AG08395 (cell line): ENCODE measurements at regions not wholly inside any gene's neighbourhood (a gene's known extent, or its start where the extent isn't known, plus 50 kb on each side); places are given as distances from the start of the nearest gene placed in this dataset.

Experiments used
- DNase-seq: peaks from one replicate; pipeline ENCODE4 v3.0.0; 2012; ENCODE audit warnings: mixed read lengths, low spot score

DNA sequence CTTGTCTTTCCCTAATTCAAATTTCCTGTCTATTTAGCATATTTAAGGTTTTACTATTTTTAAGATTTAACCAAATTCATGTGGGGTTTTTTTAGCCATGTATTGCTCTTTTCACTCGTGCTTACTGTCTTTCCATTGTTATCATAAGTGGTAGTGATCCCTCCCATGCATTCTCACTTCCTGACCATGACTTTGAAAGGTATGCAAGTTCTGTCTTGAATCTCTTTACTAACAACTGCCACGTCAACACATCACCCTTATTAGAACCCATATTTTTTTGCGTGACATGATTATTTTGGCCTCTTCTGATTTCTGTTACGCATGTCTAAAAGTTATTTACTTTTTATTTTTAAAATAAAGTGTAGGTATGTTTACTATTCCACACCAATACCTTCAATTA lies 94.7 kb upstream of the CDH6 start:
- DNase-seq = no peak

DNA sequence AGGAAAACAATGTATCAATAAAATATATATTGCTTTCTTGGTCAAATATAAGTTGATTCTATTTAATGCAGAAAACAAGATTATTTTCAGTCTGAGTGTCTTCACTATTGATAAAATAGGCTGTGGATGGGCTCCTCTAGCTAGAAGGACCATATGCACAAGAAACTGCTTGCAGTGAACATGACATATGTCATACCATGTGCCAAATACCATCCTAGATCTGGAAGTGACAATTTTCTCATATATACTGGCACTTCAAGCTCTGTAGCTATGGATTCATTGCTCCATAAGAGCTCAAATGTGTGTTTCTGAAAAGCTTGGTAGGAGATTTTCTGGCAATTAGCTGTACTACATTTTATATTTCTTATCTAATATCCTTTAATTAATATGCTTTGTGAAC lies 95.6 kb upstream of the CDH6 start:
- DNase-seq = no peak

DNA sequence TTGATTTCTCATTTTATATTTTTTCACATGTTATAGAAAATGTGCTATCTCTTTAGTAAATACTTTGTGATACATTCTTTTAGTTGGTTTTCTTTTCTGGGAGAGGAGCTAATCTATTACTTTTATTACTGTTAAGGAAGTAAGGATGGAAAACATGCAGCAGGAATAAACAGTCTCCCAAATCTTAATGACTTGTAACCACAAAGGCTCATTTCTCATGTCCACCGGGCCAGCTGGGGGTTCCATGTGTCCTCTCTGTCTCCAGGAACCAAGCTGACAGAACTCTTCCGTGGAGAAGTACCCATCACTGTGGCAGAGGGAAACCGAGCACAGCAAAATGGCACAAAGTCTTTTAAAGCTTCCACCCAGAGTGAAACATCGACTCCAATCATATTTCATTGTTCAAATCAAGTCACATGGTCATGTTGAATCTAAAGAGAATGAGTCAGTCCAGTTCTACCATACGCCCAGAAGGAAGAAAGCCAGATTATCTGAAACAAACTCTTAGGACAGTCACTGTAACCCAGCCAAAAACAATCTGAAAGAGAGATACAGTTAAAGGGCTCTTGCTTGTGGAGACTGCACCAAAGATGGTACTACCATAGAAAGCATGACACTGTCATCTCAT lies 97.1 kb upstream of the CDH6 start:
- DNase-seq = peak; percentile 47

DNA sequence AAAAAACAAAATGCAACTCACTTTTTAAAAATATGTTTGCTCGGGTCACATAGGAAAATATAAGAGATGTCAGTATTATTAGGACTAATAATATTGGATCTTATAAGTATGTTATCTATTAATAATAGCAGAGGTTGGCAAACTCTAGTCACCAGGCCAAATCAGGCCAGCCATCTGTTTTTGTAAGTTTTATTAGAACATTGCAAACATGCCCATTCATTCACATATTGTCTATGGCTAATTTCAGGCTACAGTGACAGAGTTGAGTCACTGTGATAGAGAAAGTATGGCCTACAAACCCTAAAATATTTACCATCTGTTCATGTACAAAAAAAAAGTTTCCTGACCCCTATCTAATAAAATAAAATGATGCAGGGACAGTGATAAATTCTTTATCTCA lies 97.7 kb upstream of the CDH6 start:
- DNase-seq = no peak

DNA sequence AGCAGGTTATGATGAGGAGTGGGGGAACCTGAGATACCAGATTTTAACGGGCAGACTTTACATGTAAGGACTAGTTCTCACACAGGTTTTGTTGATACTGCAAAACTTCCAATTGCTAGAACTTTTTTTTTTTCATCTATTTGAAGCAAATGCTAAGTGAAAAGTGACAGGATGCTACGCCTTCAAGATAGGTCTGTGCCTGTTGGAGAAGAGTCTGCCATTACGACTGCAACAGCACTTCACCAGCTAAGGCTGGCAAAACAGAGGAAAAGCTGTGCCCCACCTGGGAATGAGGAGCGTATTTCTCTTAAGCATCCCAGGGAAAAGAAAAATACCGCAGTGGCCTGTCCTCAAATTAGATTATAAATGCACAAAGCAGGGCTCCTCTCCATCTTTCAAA lies 102.0 kb upstream of the CDH6 start:
- no peak for DNase-seq

DNA sequence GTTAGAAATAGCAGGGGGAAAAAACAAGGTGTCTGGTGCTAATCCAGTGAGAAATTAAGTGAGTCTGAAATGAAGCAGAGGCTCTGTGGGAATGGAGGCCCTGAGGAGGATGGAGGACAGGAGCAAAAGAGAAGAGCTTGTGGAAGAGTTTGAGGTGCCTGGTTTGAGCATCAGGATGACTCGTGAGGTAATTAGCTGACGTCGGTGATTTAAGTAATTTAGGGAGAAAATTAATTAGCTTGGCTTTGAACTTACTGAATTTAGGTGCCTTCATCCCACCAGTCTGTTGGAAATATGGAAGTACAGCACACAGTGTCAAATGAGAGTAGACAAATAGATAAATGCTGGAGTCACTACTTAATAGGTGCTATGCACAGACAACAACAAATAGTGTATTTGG lies 103.0 kb upstream of the CDH6 start:
- no peak for DNase-seq

DNA sequence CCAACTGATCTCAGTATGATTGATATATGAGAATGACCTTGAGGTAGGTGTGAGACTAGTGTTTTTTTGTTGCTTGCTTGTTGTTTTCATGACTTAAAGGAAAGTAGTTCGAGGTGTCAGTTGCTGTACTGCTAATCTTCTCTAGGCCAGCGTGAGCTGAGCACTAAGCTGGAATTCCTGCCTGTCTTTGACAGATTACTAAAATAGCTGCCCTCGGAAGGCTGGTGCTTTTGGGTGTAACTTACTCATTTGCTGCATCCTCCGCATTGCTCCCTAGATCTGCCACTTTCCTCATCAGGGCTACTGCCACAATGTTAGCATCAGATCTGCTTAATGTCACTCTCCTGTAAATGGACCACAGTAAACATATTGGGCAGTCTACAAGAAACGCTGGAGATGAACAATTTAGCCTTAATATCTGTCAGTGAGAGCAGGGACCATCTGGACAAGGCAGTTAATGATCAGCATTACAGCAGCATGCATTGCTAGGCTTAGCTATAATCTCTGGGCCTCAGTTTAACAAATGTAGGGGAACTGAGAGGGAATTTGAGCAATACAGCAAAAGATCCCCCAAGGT lies 106.6 kb upstream of the CDH6 start:
- DNase-seq = no peak

DNA sequence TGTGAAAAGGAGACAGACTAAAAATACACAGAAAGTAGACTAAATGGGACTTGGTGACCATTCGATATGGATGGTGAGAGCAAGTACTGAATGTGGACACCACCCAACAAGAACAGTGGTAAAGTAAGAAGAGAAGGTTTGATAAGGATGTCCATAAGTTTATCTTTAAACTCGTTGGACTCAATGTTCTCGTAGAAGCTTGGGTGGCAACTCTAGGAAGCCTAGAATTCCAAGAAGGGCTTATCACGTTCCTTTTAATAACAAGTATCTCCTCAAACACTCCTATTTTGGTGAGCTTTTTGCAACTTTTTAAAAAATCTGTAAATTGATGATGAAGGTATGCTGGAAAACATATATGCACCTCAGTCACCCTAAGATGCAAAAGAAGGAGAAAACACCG lies 108.6 kb upstream of the CDH6 start:
- no peak for DNase-seq

DNA sequence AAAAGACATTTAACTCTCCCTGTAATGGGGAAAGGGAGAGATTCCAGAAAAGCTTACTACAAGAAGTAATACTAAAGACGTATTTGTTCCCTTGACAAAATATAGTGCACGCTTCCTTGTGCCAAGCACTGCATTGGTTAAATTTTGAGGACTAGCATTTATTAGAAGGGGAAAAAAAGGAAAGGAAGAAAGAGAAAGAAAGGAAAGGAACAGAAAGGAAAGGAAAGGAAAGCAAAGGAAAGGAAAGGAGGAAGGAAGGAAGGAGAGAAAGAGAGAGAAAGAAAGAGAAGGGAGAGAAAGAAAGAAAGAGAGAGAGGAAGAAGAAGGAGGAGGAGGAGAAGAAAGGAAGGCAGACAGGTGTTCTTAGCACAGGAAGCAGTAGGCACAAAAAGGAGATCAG lies 110.1 kb upstream of the CDH6 start:
- DNase-seq = no peak

DNA sequence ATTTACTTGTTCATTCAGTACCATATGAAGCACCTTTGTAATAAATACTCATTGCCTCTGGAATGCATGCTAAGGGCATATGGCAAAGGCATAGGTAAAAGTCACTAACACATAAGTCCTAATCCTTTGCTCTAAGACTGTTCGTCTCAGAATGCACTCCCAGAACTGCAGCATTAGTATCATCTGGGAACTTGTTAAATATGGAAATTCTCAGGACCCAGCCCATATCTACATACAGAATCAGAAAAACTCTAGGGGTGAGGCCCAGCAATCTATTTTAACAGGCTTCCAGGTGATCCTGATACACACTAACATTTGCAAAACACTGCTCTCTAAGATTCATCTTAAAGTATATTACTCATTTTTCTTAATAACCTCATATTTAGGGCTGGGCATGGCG lies 113.8 kb upstream of the CDH6 start:
- no peak for DNase-seq

DNA sequence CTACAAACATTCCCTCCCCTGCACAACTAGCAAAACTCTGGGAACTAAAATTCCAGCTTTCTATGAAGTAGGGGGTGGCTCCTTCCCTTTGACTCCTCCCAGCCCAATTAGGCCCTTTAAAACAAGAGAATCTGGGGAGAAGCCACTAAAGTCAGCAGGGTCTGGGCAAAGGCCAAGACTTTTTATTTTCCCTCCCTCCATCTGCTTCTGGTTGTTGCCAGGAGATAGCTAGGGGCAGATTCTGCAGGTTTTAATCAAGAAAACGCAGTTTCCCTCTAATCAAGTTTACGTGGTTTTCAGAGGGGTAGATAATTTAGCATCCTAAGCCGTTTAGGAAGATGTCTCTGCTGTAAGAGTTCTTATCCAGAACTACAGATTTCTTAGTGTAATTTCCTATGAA lies 114.5 kb upstream of the CDH6 start:
- DNase-seq = no peak

DNA sequence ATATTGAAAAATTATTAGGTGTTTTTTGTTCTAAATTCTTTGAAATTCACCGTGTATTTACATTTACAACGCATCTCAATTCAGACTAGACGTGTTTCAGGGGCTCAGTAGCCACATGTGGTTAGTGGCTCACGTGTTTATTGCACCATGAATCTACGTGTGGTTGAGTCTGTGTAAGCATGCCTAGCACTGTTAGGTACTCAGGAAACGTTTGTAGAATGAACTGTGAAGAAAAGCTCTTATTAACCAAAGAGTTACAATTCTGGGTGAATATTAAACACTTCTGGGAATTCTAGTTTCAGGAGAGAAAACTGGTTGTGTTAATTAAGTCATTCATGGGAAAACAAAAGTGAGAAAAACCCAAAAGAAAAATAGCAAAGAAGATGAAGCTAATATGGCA lies 117.5 kb upstream of the CDH6 start:
- DNase-seq = no peak

DNA sequence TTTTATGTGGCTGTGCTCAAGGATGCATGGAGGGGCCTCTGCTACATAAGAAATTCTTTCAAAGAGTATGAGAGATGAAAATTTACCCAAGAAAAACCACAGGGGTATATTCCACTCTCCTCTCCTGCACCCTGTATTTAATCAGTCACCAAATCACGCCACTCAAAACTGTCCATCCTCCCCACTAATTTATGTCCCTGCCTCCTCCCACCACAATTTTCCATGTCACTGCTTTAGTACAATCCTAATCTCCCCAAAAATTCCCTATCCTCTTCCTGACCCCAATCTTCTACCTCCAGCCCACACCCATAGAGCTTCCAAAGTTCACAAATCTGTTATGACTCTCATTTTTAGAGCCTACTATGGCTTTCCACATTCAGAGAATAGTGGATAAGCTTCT lies 125.2 kb upstream of the CDH6 start:
- no peak for DNase-seq

DNA sequence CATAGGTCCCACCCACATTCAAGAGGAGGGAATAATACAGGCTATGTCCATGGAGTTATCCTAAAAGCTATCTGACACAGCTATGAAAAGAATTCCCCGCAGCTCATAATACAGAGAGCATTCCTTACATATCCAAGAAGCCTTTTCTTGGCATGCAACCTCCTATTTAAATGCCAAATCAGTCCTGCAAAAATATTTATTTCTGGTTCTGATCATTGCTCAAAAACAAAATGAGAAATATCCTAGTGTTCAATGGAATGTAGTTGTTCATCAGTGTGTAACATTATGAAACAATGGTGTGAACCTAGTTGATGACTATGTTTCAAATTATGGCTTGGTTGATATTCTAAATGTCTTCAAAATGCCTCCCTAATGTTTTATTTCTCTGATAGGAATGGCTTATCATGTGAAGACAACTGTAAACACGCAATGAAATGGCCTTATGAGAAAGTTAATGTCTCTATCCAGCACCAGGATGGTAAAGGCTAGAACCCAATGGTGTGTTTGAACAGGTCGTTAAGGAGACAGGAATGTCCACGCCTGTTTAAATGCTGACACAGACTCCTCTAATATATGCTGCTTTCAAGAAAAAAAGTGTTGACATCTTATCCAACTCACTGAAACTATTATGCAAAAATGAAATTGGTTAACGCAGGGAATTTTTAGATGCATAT lies 126.7 kb upstream of the CDH6 start:
- DNase-seq = peak; percentile 7

DNA sequence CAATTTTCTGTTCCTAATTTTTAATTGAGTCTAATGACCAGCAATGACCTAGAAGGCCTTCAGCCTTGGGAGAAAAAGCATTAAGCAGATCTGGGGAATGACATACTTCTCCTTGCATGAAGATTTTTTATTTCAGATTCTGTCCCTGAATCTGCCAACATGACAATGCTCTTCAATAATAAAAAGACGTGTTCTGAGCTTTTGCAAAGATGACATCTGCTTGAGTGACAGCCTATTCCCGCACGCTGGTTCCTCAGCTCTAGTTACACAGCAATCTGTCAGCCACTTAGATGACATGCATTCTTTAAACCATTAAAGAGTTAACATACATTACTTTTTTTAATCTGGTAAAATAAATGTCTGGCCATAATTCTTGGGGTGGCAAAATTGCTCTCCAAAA lies 129.3 kb upstream of the CDH6 start:
- no peak for DNase-seq

DNA sequence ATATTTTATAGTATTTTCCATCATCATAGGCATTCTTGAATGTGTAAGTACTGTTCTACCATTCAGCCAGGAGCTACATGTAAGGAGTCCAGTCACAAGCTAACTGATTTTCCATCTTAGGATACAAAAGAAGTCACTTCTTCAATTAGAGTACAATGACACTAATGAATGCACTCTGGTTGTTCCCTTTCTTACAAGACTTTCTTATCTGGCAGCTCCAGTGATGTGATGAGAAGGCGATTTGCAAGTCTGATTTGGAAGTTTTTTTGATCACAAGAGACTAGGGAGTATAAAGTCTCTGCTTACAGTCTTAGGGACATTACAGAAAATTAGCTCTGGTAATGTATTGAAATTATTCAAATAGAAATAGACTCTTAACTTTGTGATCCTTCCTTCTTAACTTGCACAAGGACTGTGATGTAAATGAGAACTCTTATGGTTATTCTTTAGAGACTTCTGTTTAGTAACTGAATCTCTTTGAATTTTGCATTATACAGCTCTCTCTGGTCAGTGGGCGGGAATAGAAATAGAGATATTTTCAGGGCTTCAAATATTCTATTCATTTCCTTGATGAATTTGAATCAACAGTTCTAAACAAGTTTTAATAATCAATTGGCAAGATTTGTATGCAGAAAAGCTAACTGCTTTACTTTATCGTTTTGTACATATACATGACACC lies 130.4 kb upstream of the CDH6 start:
- no peak for DNase-seq

DNA sequence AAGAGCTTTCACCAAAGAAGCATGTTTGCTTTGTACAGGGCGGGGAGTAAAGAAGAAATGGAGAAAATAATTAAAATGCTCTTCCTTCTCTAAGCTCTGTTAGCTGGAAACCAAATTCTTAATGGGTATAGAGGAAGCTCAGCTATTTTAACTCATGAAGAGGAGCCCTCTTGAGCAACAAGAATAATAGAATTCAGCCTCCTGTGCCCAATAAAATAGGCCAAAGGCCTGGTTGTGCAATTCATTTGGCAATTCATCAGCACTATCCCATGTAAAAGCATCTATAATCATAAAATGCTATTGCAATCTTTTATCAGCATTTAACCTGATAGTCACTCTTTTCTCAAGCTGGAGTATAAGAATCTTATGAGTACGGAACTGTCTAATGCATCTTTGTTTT lies 133.6 kb upstream of the CDH6 start:
- no peak for DNase-seq

DNA sequence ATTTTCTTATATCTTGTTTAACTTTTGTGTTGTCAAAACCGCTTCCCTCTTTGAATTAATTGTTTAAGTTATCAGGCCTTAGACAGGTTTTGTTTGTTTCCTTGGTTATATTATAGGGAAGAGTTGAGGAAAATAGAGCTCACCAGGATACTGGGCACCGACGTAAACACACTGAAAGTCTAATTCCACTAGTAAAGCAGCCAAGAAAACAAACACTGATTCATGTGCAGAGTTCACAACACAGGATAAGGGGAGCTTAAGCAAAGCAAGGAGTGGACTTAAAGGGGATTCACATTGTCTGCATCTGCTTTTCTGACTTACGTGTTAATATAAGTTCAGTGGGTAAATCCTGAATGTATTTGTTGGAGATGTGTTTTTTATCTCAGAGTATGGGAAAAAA lies 139.0 kb upstream of the CDH6 start:
- no peak for DNase-seq

DNA sequence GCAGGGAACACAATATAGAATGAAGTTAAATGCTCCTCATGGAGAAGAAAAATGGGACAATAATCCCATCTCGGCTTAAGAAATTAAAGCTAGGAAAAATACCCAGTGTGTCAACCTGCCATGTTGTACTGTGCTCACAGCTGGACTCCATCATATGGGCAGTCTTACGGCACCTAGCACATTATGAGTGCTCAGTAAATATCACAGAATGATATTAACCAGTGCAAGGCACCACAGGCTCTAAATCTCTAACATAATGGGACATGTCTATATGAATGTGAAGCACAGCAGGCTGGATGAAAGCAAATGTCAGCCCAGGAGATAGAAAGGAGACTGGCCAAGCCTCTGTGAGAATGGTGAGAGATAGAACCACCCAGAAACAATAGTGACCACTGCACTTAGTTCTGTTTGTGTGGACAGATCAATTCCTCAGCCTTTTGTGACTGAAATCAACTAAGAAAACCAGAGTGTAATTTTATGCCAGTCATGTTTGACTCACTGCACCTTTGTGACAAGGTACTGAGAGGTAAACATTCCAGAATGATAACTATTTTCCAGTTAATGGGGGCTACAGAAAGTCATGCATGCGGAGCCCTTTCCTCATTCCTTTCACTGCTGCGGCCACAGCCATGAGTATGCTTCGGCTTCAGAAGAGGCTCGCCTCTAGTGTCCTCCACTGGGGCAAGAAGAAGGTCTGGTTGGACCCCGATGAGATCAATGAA lies 140.4 kb upstream of the CDH6 start:
- DNase-seq = no peak

DNA sequence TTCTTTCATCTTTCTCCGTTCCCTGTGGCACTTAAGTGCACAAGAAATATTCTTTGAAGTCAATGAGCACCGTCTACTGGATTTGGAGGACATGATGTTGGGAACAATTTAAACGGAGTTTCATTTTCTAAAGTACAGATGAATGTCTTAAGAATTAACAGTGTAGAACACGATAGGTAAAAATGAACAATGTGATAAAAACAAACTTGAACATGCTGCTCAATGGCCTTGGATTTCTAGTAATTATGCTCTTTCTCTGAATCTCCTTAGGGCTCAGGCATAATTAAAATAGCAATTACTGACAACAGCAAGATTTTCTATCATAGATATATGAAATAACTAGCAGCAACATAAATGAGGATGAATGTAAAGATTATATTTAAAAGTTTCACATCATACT lies 142.2 kb upstream of the CDH6 start:
- no peak for DNase-seq

DNA sequence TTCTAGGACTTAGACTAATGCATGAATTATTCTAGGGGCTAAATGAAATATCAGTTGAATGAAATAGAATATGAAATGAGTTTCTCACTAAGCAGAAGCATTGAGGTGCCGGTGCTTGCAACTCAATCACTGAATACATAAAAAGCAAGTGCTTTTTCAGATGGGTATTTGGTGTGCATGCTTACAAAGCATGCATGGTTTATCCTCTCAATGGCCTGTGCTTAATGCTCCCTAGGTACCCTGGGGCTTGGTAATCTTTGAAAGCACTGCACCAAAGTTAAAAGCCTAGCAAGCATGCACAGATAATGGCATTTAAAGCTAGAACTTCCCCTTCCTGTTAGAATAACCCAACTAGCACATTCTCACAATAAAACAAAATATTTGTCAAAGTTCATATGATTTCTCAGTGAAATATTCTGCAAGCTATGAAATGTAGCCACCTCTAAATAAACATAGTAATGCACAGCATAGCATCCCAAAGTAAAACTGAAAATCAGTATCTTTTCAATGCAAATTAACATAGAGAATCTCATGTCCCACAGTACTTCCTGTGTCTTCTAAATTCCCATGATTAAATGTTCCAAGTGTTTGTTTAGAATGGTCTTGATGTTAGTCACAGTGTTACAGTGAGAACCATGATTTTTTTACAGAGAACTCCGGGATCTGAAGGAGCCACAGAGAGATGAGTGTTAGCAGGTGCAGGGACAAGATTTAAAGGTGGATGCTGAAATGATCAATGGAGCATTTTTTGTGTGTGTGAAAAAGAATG lies 143.4 kb upstream of the CDH6 start:
- DNase-seq = no peak

DNA sequence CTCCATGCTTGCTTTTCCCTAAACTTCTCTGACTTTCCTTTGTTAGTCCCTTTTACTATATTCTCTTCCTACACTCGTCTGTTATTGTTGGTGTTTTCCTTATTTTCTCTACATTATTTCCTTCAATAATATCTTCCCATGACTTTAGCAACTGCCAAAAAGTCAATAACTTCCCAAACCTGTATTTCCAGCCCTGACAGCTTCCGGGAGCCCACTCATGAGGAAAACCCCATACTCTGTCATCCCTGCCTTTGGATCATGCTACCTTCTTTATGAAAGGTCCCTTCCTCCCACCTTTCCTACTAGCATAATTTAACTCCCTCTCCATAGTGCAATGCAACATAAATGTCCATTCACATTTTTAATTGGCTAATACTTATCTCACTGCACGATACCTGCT lies 144.0 kb upstream of the CDH6 start:
- no peak for DNase-seq
